PC-3 (cell line): ENCODE measurements at regions not wholly inside any gene's neighbourhood (a gene's known extent, or its start where the extent isn't known, plus 50 kb on each side); places are given as distances from the start of the nearest gene placed in this dataset.

Experiments used
- ATAC-seq: fragments of 200-7000 bp; cut with Tn5 transposase; 2 replicates; pipeline ENCODE4 v1.9.1; 2020; ENCODE audit warnings: mild to moderate bottlenecking, moderate library complexity
- BruUV-seq: library from RNA; stranded (reverse); fragments of 400-500 nt; replicated peaks from 2 replicates; lab custom pipeline; 2021; lab: Mats Ljungman, UMichigan
- CTCF ChIA-PET: fragments of 300-600 bp; sonication (Branson Sonifier 250); formaldehyde crosslinking; loops from one replicate; lab custom pipeline; 2022; ENCODE audit warnings: antibody characterized with exemption; lab: Charles Lee
- POLR2A ChIA-PET: fragments of 300-600 bp; sonication (Branson Sonifier 250); formaldehyde crosslinking; loops from one replicate; lab custom pipeline; 2022; ENCODE audit warnings: antibody characterized with exemption; ENCODE audit not compliant: unreplicated experiment; lab: Charles Lee
- DNase-seq: peaks from one replicate; pipeline ENCODE4 v3.0.0-alpha.2; 2015
- H2AFZ ChIP-seq: fragments of 300-600 bp; sonication (generic); 2 replicates; pipeline ENCODE4 v1.6.0; 2016; ENCODE audit warnings: antibody characterized with exemption, low read length
- H3F3A ChIP-seq: fragments of 300-600 bp; sonication (generic); one replicate; pipeline ENCODE4 v1.6.0; 2017; ENCODE audit warnings: antibody characterized with exemption, low read length, control low read depth, mild to moderate bottlenecking; ENCODE audit not compliant: unreplicated experiment
- H3K27ac ChIP-seq: fragments of 300-600 bp; sonication (generic); 2 replicates; pipeline ENCODE4 v1.5.1; 2016; ENCODE audit warnings: mild to moderate bottlenecking, low read length
- H3K27me3 ChIP-seq: fragments of 300-600 bp; sonication (generic); 2 replicates; pipeline ENCODE4 v1.6.1; 2016; ENCODE audit warnings: low read length, mixed read lengths
- H3K36me3 ChIP-seq: fragments of 300-600 bp; sonication (generic); 2 replicates; pipeline ENCODE4 v1.6.1; 2016; ENCODE audit warnings: low read depth, mixed run types, low read length, mixed read lengths
- H3K4me1 ChIP-seq: fragments of 300-600 bp; sonication (generic); 2 replicates; pipeline ENCODE4 v1.5.1; 2016; ENCODE audit warnings: low read length; ENCODE audit not compliant: insufficient read depth
- H3K4me2 ChIP-seq: fragments of 300-600 bp; sonication (generic); 2 replicates; pipeline ENCODE4 v1.6.0; 2016; ENCODE audit warnings: low read length
- H3K4me3 ChIP-seq: fragments of 300-600 bp; sonication (generic); 2 replicates; pipeline ENCODE4 v1.5.1; 2016; ENCODE audit warnings: mild to moderate bottlenecking, low read length, mixed read lengths
- H3K79me2 ChIP-seq: fragments of 300-600 bp; sonication (generic); 2 replicates; pipeline ENCODE4 v1.6.1; 2017; ENCODE audit warnings: low read length, mixed read lengths
- H3K9ac ChIP-seq: fragments of 300-600 bp; sonication (generic); 2 replicates; pipeline ENCODE4 v1.6.0; 2016; ENCODE audit warnings: mild to moderate bottlenecking, low read length
- H3K9me2 ChIP-seq: fragments of 300-600 bp; sonication (generic); replicated peaks from 2 replicates; pipeline ENCODE4 v1.6.1; 2016; ENCODE audit warnings: mixed run types, low read length, mixed read lengths
- H3K9me3 ChIP-seq: fragments of 300-600 bp; sonication (generic); 2 replicates; pipeline ENCODE4 v1.6.1; 2016; ENCODE audit warnings: low read length, mixed read lengths
- H4K20me1 ChIP-seq: fragments of 300-600 bp; sonication (generic); 2 replicates; pipeline ENCODE4 v1.6.1; 2016; ENCODE audit warnings: low read length, mixed read lengths
- CTCF ChIP-seq: fragments of 300-600 bp; sonication (generic); conservative IDR thresholded peaks from 2 replicates; pipeline ENCODE4 v1.5.1; 2017; ENCODE audit warnings: antibody characterized with exemption, low read depth, mild to moderate bottlenecking, low read length
- EZH2 ChIP-seq: fragments of 300-600 bp; sonication (generic); IDR thresholded peaks from one replicate; pipeline ENCODE4 v1.6.1; 2017; ENCODE audit warnings: antibody characterized with exemption, mild to moderate bottlenecking, low read length; ENCODE audit not compliant: unreplicated experiment
- EZH2phosphoT487 ChIP-seq: fragments of 300-600 bp; sonication (generic); IDR thresholded peaks from 2 replicates; pipeline ENCODE4 v1.6.1; 2018; ENCODE audit warnings: mild to moderate bottlenecking, antibody characterized with exemption, low read length, borderline replicate concordance
- intact Hi-C: fragments of 100-400 bp; cut with micrococcal nuclease; formaldehyde crosslinking; loops from 2 replicates; pipeline ENCODE4 v1.9.0; 2023

GRCh38 chr15:29990035-29990434 is 92.7 kb upstream of the GOLGA8J start:
- no TSS peak for BruUV-seq
- CTCF ChIA-PET, result interaction anchor here (0.7 kb wide), 1 partner anchor 240 kb away, joined by 3 read pairs; no protein-coding TSS in a partner anchor
- ATAC-seq, result no peak
- DNase-seq, result no peak
- POLR2A ChIA-PET, result no interaction called here
- TF ChIP-seq EZH2 (no peak), CTCF (no peak), EZH2phosphoT487 (no peak)
- H3K4me3 ChIP-seq, result no peak overlapping the region
- no peaks in the 10 kb centered on the region for H3K9me3 ChIP-seq
- H3K27ac ChIP-seq, result no peak overlapping the region
- H3K27me3 ChIP-seq, result 0 out of 2 replicates have a peak, but pooled peaks cover 4% of the 10 kb centered on the region
- H3K4me2 ChIP-seq, result no peak overlapping the region
- H3F3A ChIP-seq, result no peaks in the 10 kb centered on the region
- intact Hi-C loops, result no loop called here
- H2AFZ ChIP-seq, result no peak overlapping the region
- H3K4me1 ChIP-seq, result no peaks in the 10 kb centered on the region
- no peaks in the 10 kb centered on the region for H3K9me2 ChIP-seq
- no peak overlapping the region for H3K9ac ChIP-seq
- no peaks in the 10 kb centered on the region for H3K79me2 ChIP-seq
- no peaks in the 10 kb centered on the region for H3K36me3 ChIP-seq
- no peaks in the 10 kb centered on the region for H4K20me1 ChIP-seq

- intact Hi-C loops, result no loop called here
- no TSS peak for BruUV-seq
- H3K79me2 ChIP-seq, result no peaks in the 10 kb centered on the region
- TF ChIP-seq EZH2 (no peak), EZH2phosphoT487 (no peak), CTCF (no peak)
- H3K9me2 ChIP-seq, result no peaks in the 10 kb centered on the region
- H3K9ac ChIP-seq, result no peak overlapping the region
- H3K36me3 ChIP-seq, result no peaks in the 10 kb centered on the region
- H4K20me1 ChIP-seq, result no peaks in the 10 kb centered on the region
- H3F3A ChIP-seq, result no peaks in the 10 kb centered on the region
- no peak overlapping the region for H3K27ac ChIP-seq
- 0 out of 2 replicates have a peak, but pooled peaks cover 4% of the 10 kb centered on the region for H3K27me3 ChIP-seq
- DNase-seq, result no peak
- no peak for ATAC-seq
- no peaks in the 10 kb centered on the region for H3K9me3 ChIP-seq
- ChIA-PET POLR2A (no interaction called here), CTCF (no interaction called here)
- H2AFZ ChIP-seq, result no peak overlapping the region
- H3K4me1 ChIP-seq, result no peaks in the 10 kb centered on the region
- H3K4me2 ChIP-seq, result no peak overlapping the region
- no peak overlapping the region for H3K4me3 ChIP-seq
These were observed 94.1 kb upstream of the GOLGA8J start for GRCh38 chr15:29988701-29989100.

- H3K79me2 ChIP-seq, result no peaks in the 10 kb centered on the region
- ATAC-seq, result no peak
- DNase-seq, result no peak
- H3K4me2 ChIP-seq, result no peak overlapping the region
- no TSS peak for BruUV-seq
- no peaks in the 10 kb centered on the region for H3K9me3 ChIP-seq
- no peak overlapping the region for H3K9ac ChIP-seq
- H2AFZ ChIP-seq, result no peak overlapping the region
- no peaks in the 10 kb centered on the region for H3K4me1 ChIP-seq
- H3K9me2 ChIP-seq, result no peaks in the 10 kb centered on the region
- TF ChIP-seq CTCF (no peak), EZH2 (no peak), EZH2phosphoT487 (no peak)
- H4K20me1 ChIP-seq, result no peaks in the 10 kb centered on the region
- H3F3A ChIP-seq, result no peaks in the 10 kb centered on the region
- intact Hi-C loops, result no loop called here
- H3K4me3 ChIP-seq, result no peak overlapping the region
- H3K36me3 ChIP-seq, result no peaks in the 10 kb centered on the region
- POLR2A ChIA-PET, result no interaction called here
- CTCF ChIA-PET, result no interaction called here
- H3K27me3 ChIP-seq, result 0 out of 2 replicates have a peak, but pooled peaks cover 4% of the 10 kb centered on the region
- no peak overlapping the region for H3K27ac ChIP-seq
These were observed 95.8 kb upstream of the GOLGA8J start for GRCh38 chr15:29986946-29987345.
